ENCODE measurements at regions not wholly inside any gene's neighbourhood (a gene's known extent, or its start where the extent isn't known, plus 50 kb on each side); places are given as distances from the start of the nearest gene placed in this dataset.
"Not testable (repeated sequence)": the region's sequence is repeated elsewhere in the genome, so short reads cannot be mapped to it uniquely, and the experiment has no call there.

DNA sequence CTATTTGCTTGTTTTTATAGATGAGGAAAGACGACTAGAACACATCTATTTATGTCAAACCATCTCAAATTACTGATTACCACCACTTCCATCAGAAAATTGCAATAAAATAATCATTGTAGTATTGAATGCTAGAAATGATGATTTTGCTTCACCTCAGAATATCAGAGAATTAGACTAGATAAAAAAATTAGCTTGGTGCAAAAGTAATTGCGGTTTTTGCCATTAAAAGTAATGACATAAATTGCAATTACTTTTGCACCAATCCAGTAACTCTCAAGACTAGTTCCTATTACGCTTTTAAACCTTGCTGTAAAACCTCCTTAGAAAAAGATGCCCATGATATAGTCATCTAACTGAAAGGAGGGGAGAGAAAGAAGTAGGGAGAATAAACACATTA, 556.7 kb upstream of the GRIN3A start:
- H3K36me3 Mint-ChIP-seq (ENCODE audit: low read depth), result no peaks in the 10 kb centered on the region
- H3K27me3 Mint-ChIP-seq, result no peaks in the 10 kb centered on the region
- H3K27ac Mint-ChIP-seq, result no peak overlapping the region
- DNase-seq, result no peak
- no peak overlapping the region for H3K4me3 Mint-ChIP-seq
- H3K9me3 Mint-ChIP-seq, result peaks cover 2% of the 10 kb centered on the region
- no peaks in the 10 kb centered on the region for H3K4me1 Mint-ChIP-seq (ENCODE audit: low read depth)

- Mint-ChIP-seq H3K27ac (no peak overlapping the region), H3K36me3 (ENCODE audit: low read depth) (no peaks in the 10 kb centered on the region), H3K4me1 (ENCODE audit: low read depth) (no peaks in the 10 kb centered on the region), H3K4me3 (no peak overlapping the region), H3K9me3 (peaks cover 4% of the 10 kb centered on the region), H3K27me3 (no peaks in the 10 kb centered on the region)
- DNase-seq, result no peak
Measured at GRCh38 chr9:102273952-102274351, 535.5 kb upstream of the GRIN3A start.

- Mint-ChIP-seq H3K9me3 (peaks cover 8% of the 10 kb centered on the region), H3K36me3 (ENCODE audit: low read depth) (no peaks in the 10 kb centered on the region), H3K27me3 (no peaks in the 10 kb centered on the region), H3K27ac (no peak overlapping the region), H3K4me1 (ENCODE audit: low read depth) (no peaks in the 10 kb centered on the region), H3K4me3 (no peak overlapping the region)
- no peak for DNase-seq
Measured at GRCh38 chr9:102253099-102253498, 514.7 kb upstream of the GRIN3A start.

DNA sequence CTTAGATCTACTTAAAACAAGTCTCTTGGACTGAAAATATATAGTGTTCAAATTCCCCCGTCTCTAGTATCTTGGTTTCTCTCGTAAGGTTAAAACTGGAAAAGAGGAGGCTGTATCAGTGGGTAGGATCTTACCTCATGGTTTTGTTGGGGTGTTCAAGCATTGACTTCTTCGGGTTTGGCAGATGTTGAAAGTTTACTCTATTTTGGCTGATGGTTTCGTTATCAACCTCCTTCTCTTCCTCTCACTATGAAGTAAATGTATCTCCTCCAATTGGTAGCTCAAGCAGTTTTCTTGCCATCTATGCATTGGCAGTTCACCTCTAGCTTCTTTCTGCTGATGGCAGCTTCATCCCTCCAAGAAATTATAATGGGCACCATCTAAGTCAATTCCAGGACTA, 506.5 kb upstream of the GRIN3A start:
- Mint-ChIP-seq H3K4me1 (ENCODE audit: low read depth) (no peaks in the 10 kb centered on the region), H3K27ac (no peak overlapping the region), H3K4me3 (no peak overlapping the region), H3K9me3 (peaks cover 1% of the 10 kb centered on the region), H3K27me3 (no peaks in the 10 kb centered on the region), H3K36me3 (ENCODE audit: low read depth) (no peaks in the 10 kb centered on the region)
- DNase-seq, result no peak

GRCh38 chr9:102237520-102237919, 499.1 kb upstream of the GRIN3A start:
- H3K36me3 Mint-ChIP-seq (ENCODE audit: low read depth), result no peaks in the 10 kb centered on the region
- no peaks in the 10 kb centered on the region for H3K27me3 Mint-ChIP-seq
- DNase-seq, result no peak
- H3K27ac Mint-ChIP-seq, result no peak overlapping the region
- no peak overlapping the region for H3K4me3 Mint-ChIP-seq
- H3K4me1 Mint-ChIP-seq (ENCODE audit: low read depth), result no peaks in the 10 kb centered on the region
- peaks cover 5% of the 10 kb centered on the region for H3K9me3 Mint-ChIP-seq

GRCh38 chr9:102237094-102237493, 498.6 kb upstream of the GRIN3A start:
- Mint-ChIP-seq H3K27ac (no peak overlapping the region), H3K4me3 (no peak overlapping the region), H3K27me3 (no peaks in the 10 kb centered on the region), H3K4me1 (ENCODE audit: low read depth) (no peaks in the 10 kb centered on the region), H3K9me3 (peaks cover 6% of the 10 kb centered on the region), H3K36me3 (ENCODE audit: low read depth) (no peaks in the 10 kb centered on the region)
- no peak for DNase-seq

DNA sequence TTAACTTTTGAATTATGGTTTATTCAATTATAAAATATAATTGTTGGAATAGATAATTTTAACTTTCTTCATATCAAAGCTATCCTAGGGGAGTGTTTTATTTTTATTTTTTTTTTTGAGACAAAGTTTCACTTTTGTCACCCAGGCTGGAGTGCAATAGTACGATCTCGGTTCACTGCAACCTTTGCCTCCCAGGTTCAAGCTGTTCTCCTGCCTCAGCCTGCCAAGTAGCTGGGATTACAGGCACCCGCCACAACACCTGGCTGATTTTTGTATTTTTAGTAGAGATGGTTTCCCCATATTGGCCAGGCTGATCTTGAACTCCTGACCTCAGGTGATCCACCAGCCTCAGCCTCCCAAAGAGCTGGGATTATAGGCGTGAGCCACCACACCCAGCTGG, 489.0 kb upstream of the GRIN3A start:
- not testable (repeated sequence) for H3K27me3 Mint-ChIP-seq; H3K4me1 Mint-ChIP-seq (ENCODE audit: low read depth); DNase-seq; H3K9me3 Mint-ChIP-seq; H3K27ac Mint-ChIP-seq; H3K36me3 Mint-ChIP-seq (ENCODE audit: low read depth); H3K4me3 Mint-ChIP-seq

- Mint-ChIP-seq H3K9me3 (no peaks in the 10 kb centered on the region), H3K36me3 (ENCODE audit: low read depth) (no peaks in the 10 kb centered on the region), H3K4me3 (no peak overlapping the region), H3K27me3 (no peaks in the 10 kb centered on the region), H3K4me1 (ENCODE audit: low read depth) (no peaks in the 10 kb centered on the region), H3K27ac (no peak overlapping the region)
- DNase-seq, result no peak
Measured at GRCh38 chr9:102225841-102226441, 487.5 kb upstream of the GRIN3A start.

- not testable (repeated sequence) for H3K4me3 Mint-ChIP-seq; H3K4me1 Mint-ChIP-seq (ENCODE audit: low read depth); H3K9me3 Mint-ChIP-seq; H3K36me3 Mint-ChIP-seq (ENCODE audit: low read depth); H3K27me3 Mint-ChIP-seq; DNase-seq; H3K27ac Mint-ChIP-seq
Measured at GRCh38 chr9:102223320-102224136, 485.1 kb upstream of the GRIN3A start.

DNA sequence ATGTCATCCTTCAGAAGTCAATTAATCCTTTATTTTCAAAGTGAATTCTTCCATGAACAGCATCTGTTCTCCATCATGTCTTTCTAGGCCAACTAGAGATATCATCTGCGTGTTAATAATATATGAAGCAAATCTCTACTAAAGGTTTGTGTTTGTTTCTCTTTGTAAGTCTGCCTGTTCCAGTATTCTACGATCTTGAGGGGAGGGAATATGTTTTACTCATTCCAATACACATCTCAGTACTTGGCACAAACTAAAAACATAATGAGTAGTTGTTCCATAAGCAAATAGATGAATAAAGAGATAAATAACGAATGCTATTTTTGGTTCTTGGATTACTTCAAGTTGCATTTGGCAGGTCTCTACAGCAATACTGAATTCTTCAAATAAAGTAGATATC, 470.7 kb upstream of the GRIN3A start:
- Mint-ChIP-seq H3K4me3 (no peak overlapping the region), H3K9me3 (peaks cover 5% of the 10 kb centered on the region), H3K36me3 (ENCODE audit: low read depth) (no peaks in the 10 kb centered on the region), H3K27me3 (no peaks in the 10 kb centered on the region), H3K27ac (no peak overlapping the region), H3K4me1 (ENCODE audit: low read depth) (no peaks in the 10 kb centered on the region)
- no peak for DNase-seq

- no peaks in the 10 kb centered on the region for H3K36me3 Mint-ChIP-seq (ENCODE audit: low read depth)
- no peak overlapping the region for H3K27ac Mint-ChIP-seq
- peaks cover 5% of the 10 kb centered on the region for H3K9me3 Mint-ChIP-seq
- H3K4me1 Mint-ChIP-seq (ENCODE audit: low read depth), result no peaks in the 10 kb centered on the region
- H3K27me3 Mint-ChIP-seq, result no peaks in the 10 kb centered on the region
- no peak overlapping the region for H3K4me3 Mint-ChIP-seq
- DNase-seq, result no peak
Measured at GRCh38 chr9:102206432-102206831, 468.0 kb upstream of the GRIN3A start.

- Mint-ChIP-seq H3K4me3 (no peak overlapping the region), H3K9me3 (peaks cover 8% of the 10 kb centered on the region), H3K36me3 (ENCODE audit: low read depth) (no peaks in the 10 kb centered on the region), H3K27me3 (no peaks in the 10 kb centered on the region), H3K4me1 (ENCODE audit: low read depth) (no peaks in the 10 kb centered on the region), H3K27ac (no peak overlapping the region)
- DNase-seq, result no peak
Measured at GRCh38 chr9:102205251-102205650, 466.8 kb upstream of the GRIN3A start.

DNA sequence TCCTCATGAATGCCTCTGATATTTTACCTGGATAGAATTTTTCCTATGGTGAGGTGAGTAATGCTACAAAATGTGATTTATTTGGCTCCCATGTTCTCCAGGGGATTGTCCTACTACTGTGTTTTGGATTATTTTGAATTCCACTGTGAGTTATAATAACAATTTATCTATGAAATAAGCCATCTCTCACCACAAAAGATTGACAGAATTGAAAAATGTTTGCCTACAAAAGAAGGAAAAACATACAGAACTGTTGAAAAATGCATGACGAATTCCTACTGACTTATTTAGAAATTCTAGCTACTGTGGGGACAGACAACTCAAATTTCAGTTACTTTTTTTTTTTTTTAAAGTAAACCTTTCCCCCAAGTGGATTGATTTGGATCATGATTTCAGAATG, 463.7 kb upstream of the GRIN3A start:
- Mint-ChIP-seq H3K4me3 (no peak overlapping the region), H3K27ac (no peak overlapping the region), H3K36me3 (ENCODE audit: low read depth) (no peaks in the 10 kb centered on the region), H3K4me1 (ENCODE audit: low read depth) (no peaks in the 10 kb centered on the region), H3K27me3 (no peaks in the 10 kb centered on the region), H3K9me3 (peaks cover 8% of the 10 kb centered on the region)
- DNase-seq, result no peak

DNA sequence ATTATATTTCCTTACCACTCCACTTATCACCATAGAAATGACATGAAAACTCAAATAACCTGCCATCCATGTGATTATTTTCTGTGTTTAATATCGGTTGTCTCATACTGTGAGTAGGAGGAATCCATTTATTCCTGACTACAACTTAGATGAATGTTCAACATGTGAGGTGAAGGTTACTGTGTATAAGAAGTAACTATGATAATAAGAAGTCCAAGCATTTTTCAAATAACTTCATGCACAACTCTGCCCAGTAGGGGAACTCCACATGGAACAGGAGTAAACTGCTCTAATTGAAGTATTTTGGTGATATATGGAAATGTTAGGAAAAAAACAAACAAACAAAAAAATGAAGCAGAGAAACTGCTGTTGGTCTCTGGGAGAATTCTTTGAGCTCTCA, 447.5 kb upstream of the GRIN3A start:
- H3K4me3 Mint-ChIP-seq, result no peak overlapping the region
- H3K27me3 Mint-ChIP-seq, result no peaks in the 10 kb centered on the region
- H3K9me3 Mint-ChIP-seq, result peaks cover 5% of the 10 kb centered on the region
- no peak overlapping the region for H3K27ac Mint-ChIP-seq
- DNase-seq, result no peak
- H3K36me3 Mint-ChIP-seq (ENCODE audit: low read depth), result no peaks in the 10 kb centered on the region
- H3K4me1 Mint-ChIP-seq (ENCODE audit: low read depth), result no peaks in the 10 kb centered on the region

- no peak overlapping the region for H3K4me3 Mint-ChIP-seq
- H3K27me3 Mint-ChIP-seq, result no peaks in the 10 kb centered on the region
- H3K36me3 Mint-ChIP-seq (ENCODE audit: low read depth), result no peaks in the 10 kb centered on the region
- H3K27ac Mint-ChIP-seq, result no peak overlapping the region
- H3K9me3 Mint-ChIP-seq, result peaks cover 5% of the 10 kb centered on the region
- H3K4me1 Mint-ChIP-seq (ENCODE audit: low read depth), result no peaks in the 10 kb centered on the region
- no peak for DNase-seq
Measured at GRCh38 chr9:102185371-102185770, 446.9 kb upstream of the GRIN3A start.

Measured in activated T-cell treated with anti-CD3 and anti-CD28 coated beads, Interleukin-2, amount 50 U/mL, for 24 hours (primary cell).